NCI-H748 (cell line): ENCODE measurements at regions not wholly inside any gene's neighbourhood (a gene's known extent, or its start where the extent isn't known, plus 50 kb on each side); places are given as distances from the start of the nearest gene placed in this dataset.
A peak's percentile ranks its signal among the peaks of the same experiment; 100 is the strongest.

ENCODE experiments used
- DNase-seq: peaks from one replicate; lab custom pipeline; 2025; ENCODE audit not compliant: unreplicated experiment; lab: John Stamatoyannopoulos, UW

GRCh38 chr4:25569716-25570115 lies 85.9 kb upstream of the SLC34A2 start:
- no peak for DNase-seq

GRCh38 chr4:25575611-25576010 lies 80.0 kb upstream of the SLC34A2 start:
- no peak for DNase-seq

GRCh38 chr4:25578432-25578831 lies 77.2 kb upstream of the SLC34A2 start:
- no peak for DNase-seq

GRCh38 chr4:25580633-25581467 lies 74.8 kb upstream of the SLC34A2 start:
- DNase-seq, result no peak

GRCh38 chr4:25585901-25586523 lies 69.6 kb upstream of the SLC34A2 start:
- no peak for DNase-seq

GRCh38 chr4:25588206-25588605 lies 67.4 kb upstream of the SLC34A2 start:
- no peak for DNase-seq

GRCh38 chr4:25590171-25590570 lies 65.5 kb upstream of the SLC34A2 start:
- DNase-seq, result no peak

GRCh38 chr4:25592736-25593135 lies 62.9 kb upstream of the SLC34A2 start:
- DNase-seq, result peak; percentile 80
